Suprapubic skin (tissue), 4 donors: ENCODE measurements at regions not wholly inside any gene's neighbourhood (a gene's known extent, or its start where the extent isn't known, plus 50 kb on each side); places are given as distances from the start of the nearest gene placed in this dataset.

Source experiments
- CTCF ChIP-seq, 2 donors: fragments of 200-600 bp in 1 of 2; fragments of 450-650 bp in 1 of 2; sonication (generic) in 1 of 2; IDR thresholded peaks; one replicate each; pipeline ENCODE4 v1.5.1; 2016 to 2019; ENCODE audit warnings: antibody characterized with exemption in 2 of 2, mild to moderate bottlenecking in 1 of 2, moderate library complexity in 1 of 2
- EP300 ChIP-seq: sonication (generic); formaldehyde crosslinking; IDR thresholded peaks from one replicate; pipeline ENCODE4 v1.6.1; 2017; ENCODE audit warnings: antibody characterized with exemption
- POLR2A ChIP-seq, 2 donors: fragments of 450-650 bp; IDR thresholded peaks; one replicate each; pipeline ENCODE4 v1.6.1; 2017; ENCODE audit warnings: antibody characterized with exemption in 2 of 2, mild to moderate bottlenecking in 2 of 2, moderate library complexity in 2 of 2
- POLR2AphosphoS5 ChIP-seq, 3 donors: sonication (generic); formaldehyde crosslinking; IDR thresholded peaks; one replicate each; pipeline ENCODE4 v1.6.1; 2017; ENCODE audit warnings: antibody characterized with exemption in 3 of 3

- no peak for TF ChIP-seq CTCF (IDR thresholded peaks at IDR 0.05)
- TF ChIP-seq POLR2AphosphoS5 (IDR thresholded peaks at IDR 0.05) = no peak
- no peak for TF ChIP-seq POLR2A (IDR thresholded peaks at IDR 0.05)
- no peak for TF ChIP-seq EP300
Observed at GRCh38 chr4:185993328-185993973, 75.5 kb upstream of the TLR3 start.
